ENCODE measurements at regions not wholly inside any gene's neighbourhood (a gene's known extent, or its start where the extent isn't known, plus 50 kb on each side); places are given as distances from the start of the nearest gene placed in this dataset.

DNA sequence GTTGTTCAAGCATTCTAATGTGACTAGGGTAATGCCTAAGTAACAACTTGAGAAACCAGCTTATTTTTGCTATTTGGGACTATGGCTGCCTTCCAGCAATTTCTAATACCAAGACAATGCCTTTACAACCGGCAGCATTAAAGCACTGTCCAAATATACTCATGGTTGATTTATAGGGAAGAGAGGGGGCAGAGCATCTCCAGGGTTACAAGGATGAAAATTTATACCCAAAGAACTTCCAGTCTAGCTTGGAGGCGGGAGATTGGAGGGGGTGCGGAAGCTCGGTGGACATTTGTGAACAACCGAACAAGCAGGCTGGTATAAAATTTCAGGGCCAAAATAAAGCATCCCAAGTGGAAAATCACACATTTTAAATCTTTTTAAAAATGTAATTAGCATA is 79.4 kb upstream of the FOXN2 start:
- TF ChIP-seq POLR2A (IDR thresholded peaks at IDR 0.05) (no peak), EP300 (IDR thresholded peaks at IDR 0.05) (no peak)
- TF ChIP-seq, protein P1, sequence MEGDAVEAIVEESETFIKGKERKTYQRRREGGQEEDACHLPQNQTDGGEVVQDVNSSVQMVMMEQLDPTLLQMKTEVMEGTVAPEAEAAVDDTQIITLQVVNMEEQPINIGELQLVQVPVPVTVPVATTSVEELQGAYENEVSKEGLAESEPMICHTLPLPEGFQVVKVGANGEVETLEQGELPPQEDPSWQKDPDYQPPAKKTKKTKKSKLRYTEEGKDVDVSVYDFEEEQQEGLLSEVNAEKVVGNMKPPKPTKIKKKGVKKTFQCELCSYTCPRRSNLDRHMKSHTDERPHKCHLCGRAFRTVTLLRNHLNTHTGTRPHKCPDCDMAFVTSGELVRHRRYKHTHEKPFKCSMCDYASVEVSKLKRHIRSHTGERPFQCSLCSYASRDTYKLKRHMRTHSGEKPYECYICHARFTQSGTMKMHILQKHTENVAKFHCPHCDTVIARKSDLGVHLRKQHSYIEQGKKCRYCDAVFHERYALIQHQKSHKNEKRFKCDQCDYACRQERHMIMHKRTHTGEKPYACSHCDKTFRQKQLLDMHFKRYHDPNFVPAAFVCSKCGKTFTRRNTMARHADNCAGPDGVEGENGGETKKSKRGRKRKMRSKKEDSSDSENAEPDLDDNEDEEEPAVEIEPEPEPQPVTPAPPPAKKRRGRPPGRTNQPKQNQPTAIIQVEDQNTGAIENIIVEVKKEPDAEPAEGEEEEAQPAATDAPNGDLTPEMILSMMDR (IDR thresholded peaks at IDR 0.05) = no peak

All from stomach (tissue), 4 donors.